Spleen (tissue), 7 donors: ENCODE measurements at regions not wholly inside any gene's neighbourhood (a gene's known extent, or its start where the extent isn't known, plus 50 kb on each side); places are given as distances from the start of the nearest gene placed in this dataset.

ENCODE experiments used
- POLR2A ChIP-seq, 3 donors: fragments of 450-650 bp; IDR thresholded peaks; one replicate each; pipeline ENCODE4 v1.5.1; 2017; ENCODE audit warnings: antibody characterized with exemption in 3 of 3, mild to moderate bottlenecking in 1 of 3
- POLR2AphosphoS5 ChIP-seq, 3 donors: sonication (generic); formaldehyde crosslinking; IDR thresholded peaks; one replicate each; pipeline ENCODE4 v1.5.1; 2017; ENCODE audit warnings: antibody characterized with exemption in 3 of 3
- TF ChIP-seq, protein P1 (sequence below), 11 experiments: fragments of 200-600 bp in 7 of 11; fragments of 450-650 bp in 4 of 11; sonication (generic) in 4 of 11; IDR thresholded peaks in 8 of 11; conservative IDR thresholded peaks in 3 of 11; 1 replicate in 7 of 11; 2 replicates in 4 of 11; pipeline versions ENCODE4 v1.4.0 to v1.8.0; 2016 to 2021; ENCODE audit warnings: antibody characterized with exemption in 11 of 11, inconsistent platforms in 4 of 11, mild to moderate bottlenecking in 1 of 11
- donor health status: DM: no; HTN: no; CAD: no; lungs with moderate emphysema.
- donor health status: DM: no; HTN: no; CAD: no.
- donor health status: DM: no; HTN: no; CAD: no.

DNA sequence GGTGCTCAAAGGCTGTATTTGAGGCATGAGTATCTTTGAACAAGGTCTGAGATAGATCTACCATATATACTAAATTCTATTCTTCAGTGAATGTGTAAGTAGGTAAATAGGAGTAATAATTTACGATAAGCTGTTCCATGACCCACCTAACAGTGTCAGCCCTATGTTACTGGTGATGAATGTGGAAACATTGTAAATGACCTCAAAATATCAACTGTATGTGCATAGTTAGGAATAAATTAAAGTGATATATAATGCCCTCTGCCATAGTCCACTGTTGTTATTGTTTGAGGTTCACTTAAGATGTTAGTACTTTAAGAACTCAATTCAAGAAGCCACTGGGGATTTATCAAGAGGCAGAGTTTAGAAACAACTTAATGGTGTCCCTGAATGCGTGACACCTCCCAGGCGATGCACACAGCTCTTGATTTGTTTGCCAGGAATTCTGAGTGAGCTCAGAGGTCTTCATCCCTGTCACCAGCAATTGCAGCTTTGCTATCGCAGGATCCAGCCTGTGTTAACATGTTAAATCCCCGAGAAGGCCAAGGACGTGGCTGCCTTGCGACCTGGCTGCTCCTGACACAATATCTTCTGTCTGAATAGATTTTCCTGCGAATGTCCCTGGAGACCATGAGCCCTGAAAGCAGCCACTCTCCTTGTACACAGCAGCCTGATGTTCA lies 104.9 kb downstream of the KLF6 start:
- TF ChIP-seq, protein P1, sequence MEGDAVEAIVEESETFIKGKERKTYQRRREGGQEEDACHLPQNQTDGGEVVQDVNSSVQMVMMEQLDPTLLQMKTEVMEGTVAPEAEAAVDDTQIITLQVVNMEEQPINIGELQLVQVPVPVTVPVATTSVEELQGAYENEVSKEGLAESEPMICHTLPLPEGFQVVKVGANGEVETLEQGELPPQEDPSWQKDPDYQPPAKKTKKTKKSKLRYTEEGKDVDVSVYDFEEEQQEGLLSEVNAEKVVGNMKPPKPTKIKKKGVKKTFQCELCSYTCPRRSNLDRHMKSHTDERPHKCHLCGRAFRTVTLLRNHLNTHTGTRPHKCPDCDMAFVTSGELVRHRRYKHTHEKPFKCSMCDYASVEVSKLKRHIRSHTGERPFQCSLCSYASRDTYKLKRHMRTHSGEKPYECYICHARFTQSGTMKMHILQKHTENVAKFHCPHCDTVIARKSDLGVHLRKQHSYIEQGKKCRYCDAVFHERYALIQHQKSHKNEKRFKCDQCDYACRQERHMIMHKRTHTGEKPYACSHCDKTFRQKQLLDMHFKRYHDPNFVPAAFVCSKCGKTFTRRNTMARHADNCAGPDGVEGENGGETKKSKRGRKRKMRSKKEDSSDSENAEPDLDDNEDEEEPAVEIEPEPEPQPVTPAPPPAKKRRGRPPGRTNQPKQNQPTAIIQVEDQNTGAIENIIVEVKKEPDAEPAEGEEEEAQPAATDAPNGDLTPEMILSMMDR (IDR thresholded peaks at IDR 0.05 in 8 of 11, conservative IDR thresholded peaks at IDR 0.05 in 3 of 11): no peak
- TF ChIP-seq POLR2AphosphoS5 (IDR thresholded peaks at IDR 0.05): no peak
- no peak for TF ChIP-seq POLR2A (IDR thresholded peaks at IDR 0.05)
